GM10266 (cell line): ENCODE measurements at regions not wholly inside any gene's neighbourhood (a gene's known extent, or its start where the extent isn't known, plus 50 kb on each side); places are given as distances from the start of the nearest gene placed in this dataset.

Source experiments
- DNase-seq: peaks from one replicate; pipeline ENCODE4 v3.0.0; 2012; ENCODE audit errors: extremely low spot score
- TF ChIP-seq, protein P1 (sequence below): IDR thresholded peaks from 2 replicates; pipeline ENCODE4 v1.5.1; 2012; ENCODE audit warnings: mild to moderate bottlenecking, low read depth; ENCODE audit not compliant: control insufficient read depth, insufficient read depth; ENCODE audit errors: missing control alignments

DNA sequence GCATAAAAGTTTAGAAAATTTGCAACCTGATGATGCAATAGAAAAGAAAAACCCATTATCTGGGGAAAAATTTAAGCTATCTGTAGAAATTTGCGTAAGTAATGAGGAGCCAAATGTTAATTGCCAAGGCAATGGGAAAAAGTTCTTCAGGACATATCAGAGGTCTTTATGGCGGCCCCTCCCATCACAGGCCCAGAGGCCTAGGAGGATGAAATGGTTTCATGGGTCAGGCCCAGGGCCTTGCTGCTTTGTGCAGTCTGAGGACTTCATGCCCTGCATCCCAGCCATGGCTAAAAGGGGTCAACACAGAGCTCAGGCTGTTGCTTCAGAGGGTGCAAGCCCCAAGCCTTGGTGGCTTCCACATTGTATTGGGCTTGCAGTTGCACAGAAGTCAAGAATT is 582.8 kb downstream of the COL12A1 start:
- TF ChIP-seq, protein P1, sequence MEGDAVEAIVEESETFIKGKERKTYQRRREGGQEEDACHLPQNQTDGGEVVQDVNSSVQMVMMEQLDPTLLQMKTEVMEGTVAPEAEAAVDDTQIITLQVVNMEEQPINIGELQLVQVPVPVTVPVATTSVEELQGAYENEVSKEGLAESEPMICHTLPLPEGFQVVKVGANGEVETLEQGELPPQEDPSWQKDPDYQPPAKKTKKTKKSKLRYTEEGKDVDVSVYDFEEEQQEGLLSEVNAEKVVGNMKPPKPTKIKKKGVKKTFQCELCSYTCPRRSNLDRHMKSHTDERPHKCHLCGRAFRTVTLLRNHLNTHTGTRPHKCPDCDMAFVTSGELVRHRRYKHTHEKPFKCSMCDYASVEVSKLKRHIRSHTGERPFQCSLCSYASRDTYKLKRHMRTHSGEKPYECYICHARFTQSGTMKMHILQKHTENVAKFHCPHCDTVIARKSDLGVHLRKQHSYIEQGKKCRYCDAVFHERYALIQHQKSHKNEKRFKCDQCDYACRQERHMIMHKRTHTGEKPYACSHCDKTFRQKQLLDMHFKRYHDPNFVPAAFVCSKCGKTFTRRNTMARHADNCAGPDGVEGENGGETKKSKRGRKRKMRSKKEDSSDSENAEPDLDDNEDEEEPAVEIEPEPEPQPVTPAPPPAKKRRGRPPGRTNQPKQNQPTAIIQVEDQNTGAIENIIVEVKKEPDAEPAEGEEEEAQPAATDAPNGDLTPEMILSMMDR = no peak
- DNase-seq = no peak

DNA sequence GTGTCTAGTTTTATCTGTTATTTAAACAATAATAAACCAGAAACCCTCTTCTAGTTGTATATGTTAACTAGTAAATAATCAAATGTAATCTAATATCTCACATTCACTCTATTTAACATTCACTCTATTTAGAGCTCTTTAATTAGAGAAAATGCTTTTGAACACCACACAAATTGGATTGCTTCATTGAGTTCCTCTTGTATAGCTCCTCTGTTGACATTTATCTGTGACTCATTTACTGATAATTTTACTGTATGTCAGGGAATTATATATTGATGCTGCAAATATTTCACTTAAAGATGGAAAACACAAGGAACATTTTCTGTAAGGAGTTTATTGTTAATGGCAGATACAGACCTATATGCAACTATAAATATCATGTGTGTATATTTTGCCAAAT is 594.6 kb downstream of the COL12A1 start:
- TF ChIP-seq, protein P1 = no peak
- DNase-seq = no peak

DNA sequence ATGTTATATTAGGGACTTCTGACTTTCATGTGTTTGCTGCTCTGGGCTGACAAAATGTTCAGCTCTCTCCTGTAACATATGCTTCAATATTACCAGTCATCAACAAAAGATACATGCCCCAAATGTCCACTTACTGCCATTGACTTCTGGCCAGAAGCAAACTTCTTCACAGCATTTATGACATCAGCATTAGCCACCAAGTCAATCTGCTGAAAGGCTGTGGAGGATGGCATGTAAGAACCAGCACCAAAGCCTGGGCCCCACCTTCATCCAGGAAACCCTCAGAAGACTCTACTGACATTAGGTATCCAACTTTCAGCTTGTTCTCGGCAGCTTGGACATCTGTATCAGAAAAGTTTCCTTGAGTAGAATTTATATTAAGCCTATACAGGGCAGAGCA is 595.5 kb downstream of the COL12A1 start:
- TF ChIP-seq, protein P1 = no peak
- no peak for DNase-seq

DNA sequence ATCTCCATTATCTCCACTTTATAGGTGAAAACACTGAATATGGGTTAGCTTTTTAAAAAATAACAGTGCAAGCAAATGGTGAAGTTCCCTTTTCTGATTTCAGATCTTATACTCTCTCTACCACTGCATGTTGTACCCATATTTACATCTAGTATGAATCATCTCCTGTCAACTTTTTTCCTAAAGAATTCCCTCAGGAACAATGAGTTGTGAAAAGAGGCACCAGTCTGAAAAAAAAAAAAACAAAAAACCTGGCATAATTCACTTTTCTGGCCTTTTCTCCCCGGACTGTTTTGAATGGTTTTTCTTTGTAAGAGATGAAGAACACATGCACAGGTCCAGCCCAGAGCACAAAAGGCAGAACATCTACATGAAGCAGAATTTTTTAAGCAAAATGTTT is 596.0 kb downstream of the COL12A1 start:
- no peak for DNase-seq
- TF ChIP-seq, protein P1 = no peak

DNA sequence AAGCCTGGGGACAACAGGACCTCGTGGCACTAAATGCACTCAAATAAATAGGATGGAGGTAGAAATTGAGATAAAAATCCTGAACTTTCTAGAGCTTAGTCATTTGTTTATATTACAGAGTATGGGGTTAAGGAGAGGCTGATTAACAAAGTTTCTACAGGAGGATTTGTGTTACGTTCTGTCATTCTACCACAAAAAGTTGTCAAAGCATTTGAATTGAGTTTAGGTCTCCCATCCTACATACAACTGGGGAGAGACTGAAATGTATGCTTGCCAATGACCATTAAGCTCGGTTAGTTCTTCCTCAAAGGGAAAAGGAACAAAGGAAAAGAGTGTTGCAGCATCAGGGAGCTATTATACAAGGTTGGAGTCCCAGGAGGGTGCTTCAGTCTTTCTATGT is 597.9 kb downstream of the COL12A1 start:
- TF ChIP-seq, protein P1 = no peak
- no peak for DNase-seq

DNA sequence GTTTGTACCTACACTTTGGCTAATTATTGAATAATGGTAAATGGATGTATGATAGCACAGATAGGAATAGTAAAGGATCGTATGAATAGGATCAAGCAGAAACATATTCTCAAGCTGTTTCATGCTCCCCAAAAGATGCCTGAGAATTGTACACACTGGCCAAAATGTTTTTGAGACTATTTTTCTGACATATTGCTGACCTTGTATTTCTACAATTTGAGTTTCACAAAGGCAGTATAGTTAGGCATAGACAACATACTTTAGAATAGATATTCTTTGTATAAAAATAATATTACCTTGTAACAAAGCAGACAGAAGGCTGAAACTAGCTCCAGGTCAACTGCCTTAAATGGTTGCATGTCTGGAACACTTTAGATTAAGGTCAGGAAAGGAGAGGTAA is 598.4 kb downstream of the COL12A1 start:
- no peak for DNase-seq
- TF ChIP-seq, protein P1 = no peak

DNA sequence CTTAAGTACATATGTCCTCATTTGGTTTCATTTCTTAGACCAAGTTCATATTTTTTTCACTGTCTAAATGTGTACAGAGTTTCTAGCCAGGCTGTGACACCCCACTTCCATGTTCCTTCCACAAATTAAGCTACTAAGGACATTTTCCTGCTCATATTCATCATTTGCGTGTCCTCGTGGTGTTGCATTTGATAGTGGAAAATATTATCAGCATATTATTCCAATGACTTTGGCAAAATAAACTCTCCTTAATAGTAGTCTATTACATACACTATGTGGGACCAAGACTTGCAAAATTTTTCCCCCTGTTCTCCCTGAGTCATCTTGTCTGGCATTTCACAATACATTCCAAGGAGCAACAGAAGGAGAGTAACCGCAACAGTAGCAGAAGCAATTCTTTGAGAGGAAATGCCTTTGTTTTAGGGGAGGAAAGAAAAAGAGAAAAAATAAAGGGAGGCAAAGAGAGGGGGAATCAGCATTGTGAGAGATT is 599.2 kb downstream of the COL12A1 start:
- DNase-seq = no peak
- TF ChIP-seq, protein P1 = no peak
